SIG-M5 treated with dmso at 0.1 percent for 504 hours (cell line): ENCODE measurements at regions not wholly inside any gene's neighbourhood (a gene's known extent, or its start where the extent isn't known, plus 50 kb on each side); places are given as distances from the start of the nearest gene placed in this dataset.
"Not testable (repeated sequence)": the region's sequence is repeated elsewhere in the genome, so short reads cannot be mapped to it uniquely, and the experiment has no call there.

Source experiments
- DNase-seq: peaks from one replicate; lab custom pipeline; 2025; ENCODE audit not compliant: unreplicated experiment; lab: John Stamatoyannopoulos, UW

GRCh38 chr7:106713452-106713851, 52.5 kb upstream of the CCDC71L start:
- DNase-seq: not testable (repeated sequence)

GRCh38 chr7:106714590-106715442, 53.9 kb upstream of the CCDC71L start:
- DNase-seq: not testable (repeated sequence)

GRCh38 chr7:106715730-106716129, 54.8 kb upstream of the CCDC71L start:
- no peak for DNase-seq

GRCh38 chr7:106717254-106717954, 56.4 kb upstream of the CCDC71L start:
- no peak for DNase-seq

GRCh38 chr7:106717955-106718871, 57.3 kb upstream of the CCDC71L start:
- DNase-seq: peak; percentile 83

- DNase-seq: no peak
Measured at GRCh38 chr7:106720641-106721040, 59.7 kb upstream of the CCDC71L start.

GRCh38 chr7:106721816-106722785, 61.1 kb upstream of the CCDC71L start:
- peak; percentile 43 for DNase-seq

GRCh38 chr7:106723398-106723797, 62.4 kb upstream of the CCDC71L start:
- DNase-seq: no peak

GRCh38 chr7:106729720-106730385, 68.9 kb upstream of the CCDC71L start:
- DNase-seq: no peak

GRCh38 chr7:106731187-106731586, 70.2 kb upstream of the CCDC71L start:
- DNase-seq: peak; percentile 57

GRCh38 chr7:106731646-106732444, 70.9 kb upstream of the CCDC71L start:
- DNase-seq: no peak

GRCh38 chr7:106735637-106736036, 74.7 kb upstream of the CCDC71L start:
- no peak for DNase-seq

- DNase-seq: no peak
Measured at GRCh38 chr7:106736123-106736507, 75.2 kb upstream of the CCDC71L start.

- peak; percentile 77 for DNase-seq
Measured at GRCh38 chr7:106736508-106737201, 75.7 kb upstream of the CCDC71L start.

GRCh38 chr7:106737202-106737562, 76.2 kb upstream of the CCDC71L start:
- no peak for DNase-seq

- peak; percentile 24 for DNase-seq
Measured at GRCh38 chr7:106740806-106741205, 79.8 kb upstream of the CCDC71L start.

- no peak for DNase-seq
Measured at GRCh38 chr7:106744563-106745091, 83.7 kb upstream of the CCDC71L start.

GRCh38 chr7:106747301-106747700, 86.3 kb upstream of the CCDC71L start:
- not testable (repeated sequence) for DNase-seq
